Astrocyte of the cerebellum (primary cell): ENCODE measurements at regions not wholly inside any gene's neighbourhood (a gene's known extent, or its start where the extent isn't known, plus 50 kb on each side); places are given as distances from the start of the nearest gene placed in this dataset.

Experiments
- DNase-seq: peaks from one replicate; pipeline ENCODE4 v3.0.0-alpha.2; 2011; ENCODE audit warnings: low read depth
- H3K4me3 ChIP-seq: 2 replicates; pipeline ENCODE4 v1.5.1; 2011; ENCODE audit warnings: mild to moderate bottlenecking, low read depth, low read length, moderate library complexity
- CTCF ChIP-seq: IDR thresholded peaks from 2 replicates; pipeline ENCODE4 v1.5.1; 2012; ENCODE audit warnings: low read length, low read depth, moderate library complexity, mild to moderate bottlenecking; ENCODE audit errors: missing control alignments
- in situ Hi-C: cut with HindIII; loops from 2 replicates; pipeline ENCODE4 v1.10.0; 2017; ENCODE audit warnings: low sequenced_read_pairs

GRCh38 chr6:93727447-93727846 lies 308.1 kb upstream of the EPHA7 start:
- TF ChIP-seq CTCF, result no peak
- in situ Hi-C loops, result no loop called here
- no peak for DNase-seq
- no peak overlapping the region for H3K4me3 ChIP-seq

GRCh38 chr6:93721386-93722048 lies 302.2 kb upstream of the EPHA7 start:
- DNase-seq, result peak; percentile 33
- peak; percentile 70 for TF ChIP-seq CTCF
- in situ Hi-C loops, result no loop called here
- no peak overlapping the region for H3K4me3 ChIP-seq

GRCh38 chr6:93713974-93714373 lies 294.6 kb upstream of the EPHA7 start:
- DNase-seq, result no peak
- H3K4me3 ChIP-seq, result no peak overlapping the region
- in situ Hi-C loops, result no loop called here
- no peak for TF ChIP-seq CTCF

GRCh38 chr6:93703431-93703830 lies 284.1 kb upstream of the EPHA7 start:
- no peak for DNase-seq
- no peak overlapping the region for H3K4me3 ChIP-seq
- no peak for TF ChIP-seq CTCF
- in situ Hi-C loops, result no loop called here

GRCh38 chr6:93701526-93701925 lies 282.2 kb upstream of the EPHA7 start:
- DNase-seq, result no peak
- H3K4me3 ChIP-seq, result no peak overlapping the region
- in situ Hi-C loops, result no loop called here
- no peak for TF ChIP-seq CTCF

GRCh38 chr6:93685494-93685893 lies 266.1 kb upstream of the EPHA7 start:
- no peak overlapping the region for H3K4me3 ChIP-seq
- in situ Hi-C loops, result no loop called here
- no peak for TF ChIP-seq CTCF
- DNase-seq, result no peak

- TF ChIP-seq CTCF, result no peak
- in situ Hi-C loops, result no loop called here
Measured at GRCh38 chr6:93684339-93684738, 265.0 kb upstream of the EPHA7 start.

More at GRCh38 chr6:93684339-93684738, 265.0 kb upstream of the EPHA7 start:
- H3K4me3 ChIP-seq, result no peak overlapping the region
- DNase-seq, result no peak
